ENCODE measurements at regions not wholly inside any gene's neighbourhood (a gene's known extent, or its start where the extent isn't known, plus 50 kb on each side); places are given as distances from the start of the nearest gene placed in this dataset.

DNA sequence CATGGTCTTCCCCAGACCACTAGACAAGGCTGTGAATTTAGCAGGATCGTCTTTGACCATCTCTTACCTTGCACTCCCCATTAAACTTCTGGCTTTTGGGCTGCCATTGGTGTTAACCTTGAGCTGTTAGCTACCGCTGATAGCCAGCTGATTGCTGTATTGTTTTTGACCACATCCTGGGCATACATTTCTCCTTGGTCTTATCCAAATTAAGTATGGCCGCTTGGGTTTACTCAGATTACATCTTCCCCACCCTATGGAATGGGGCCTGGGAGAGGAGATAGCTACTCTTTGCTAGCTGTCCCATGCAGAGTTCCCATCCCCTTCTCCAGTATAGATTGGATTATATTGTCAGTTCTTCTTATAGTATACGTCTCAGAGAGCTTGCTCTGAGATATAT lies 270.4 kb upstream of the ELAC2 start:
- H3K36me3 Mint-ChIP-seq (ENCODE audit: low read depth), result no peaks in the 10 kb centered on the region
- DNase-seq, result no peak
- ATAC-seq, result no peak
- ChIA-PET CTCF (no interaction called here), POLR2A (no interaction called here)
- H3K4me3 Mint-ChIP-seq, result no peak overlapping the region
- no peaks in the 10 kb centered on the region for H3K9me3 Mint-ChIP-seq (ENCODE audit: low read depth)
- intact Hi-C loops (cut with DNase I, micrococcal nuclease), result no loop called here
- H3K27me3 Mint-ChIP-seq, result no peaks in the 10 kb centered on the region
- H3K4me1 Mint-ChIP-seq, result no peaks in the 10 kb centered on the region
- no peak overlapping the region for H3K27ac Mint-ChIP-seq

DNA sequence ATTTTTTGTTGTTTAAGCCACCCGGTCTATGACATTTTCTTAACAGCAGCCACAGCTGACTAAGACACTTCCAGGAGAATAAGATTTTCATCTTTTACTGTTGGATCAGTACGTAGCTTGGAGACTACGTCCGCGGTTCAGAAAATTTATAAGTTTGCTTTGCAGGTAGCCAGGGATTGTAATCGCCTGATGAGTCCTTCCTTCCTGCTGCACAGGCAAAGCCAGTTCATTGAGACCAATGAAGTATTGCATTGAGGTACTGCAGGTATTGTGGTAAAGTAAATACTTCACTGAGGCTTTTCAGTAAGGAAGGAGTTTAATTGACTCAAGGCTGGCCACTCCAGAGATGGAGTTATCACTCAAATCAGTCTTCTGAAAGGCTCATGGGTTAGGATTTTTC lies 269.4 kb upstream of the ELAC2 start:
- Mint-ChIP-seq H3K9me3 (ENCODE audit: low read depth) (no peaks in the 10 kb centered on the region), H3K36me3 (ENCODE audit: low read depth) (no peaks in the 10 kb centered on the region), H3K4me1 (no peaks in the 10 kb centered on the region), H3K27me3 (no peaks in the 10 kb centered on the region), H3K27ac (no peak overlapping the region), H3K4me3 (no peak overlapping the region)
- intact Hi-C loops (cut with DNase I, micrococcal nuclease), result no loop called here
- ChIA-PET POLR2A (no interaction called here), CTCF (no interaction called here)
- DNase-seq (no peak), ATAC-seq (no peak)

DNA sequence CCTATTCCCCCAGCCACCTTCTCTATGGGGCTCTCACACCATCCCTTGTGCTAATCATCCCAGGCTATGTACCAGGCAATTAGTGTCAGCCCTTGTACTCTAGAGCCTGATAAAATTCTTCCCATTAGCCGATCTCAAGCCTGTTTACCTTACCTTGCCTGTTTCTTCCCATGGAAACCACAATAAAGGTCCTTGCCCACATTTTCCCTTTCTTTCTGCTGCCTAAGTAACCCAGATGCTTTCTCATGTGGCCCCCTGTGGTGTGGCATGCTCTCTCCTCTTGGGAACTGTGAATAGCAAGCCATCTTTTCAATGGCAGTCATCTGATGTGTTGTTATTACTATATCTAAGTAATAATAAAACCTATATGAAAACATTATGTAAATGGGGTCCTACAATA lies 265.8 kb upstream of the ELAC2 start:
- CTCF ChIA-PET, result no interaction called here
- DNase-seq, result no peak
- intact Hi-C loops (cut with DNase I, micrococcal nuclease), result no loop called here
- Mint-ChIP-seq H3K9me3 (ENCODE audit: low read depth) (no peaks in the 10 kb centered on the region), H3K4me3 (no peak overlapping the region), H3K27ac (no peak overlapping the region), H3K4me1 (no peaks in the 10 kb centered on the region), H3K36me3 (ENCODE audit: low read depth) (no peaks in the 10 kb centered on the region), H3K27me3 (no peaks in the 10 kb centered on the region)
- ATAC-seq, result no peak
- POLR2A ChIA-PET, result no interaction called here

DNA sequence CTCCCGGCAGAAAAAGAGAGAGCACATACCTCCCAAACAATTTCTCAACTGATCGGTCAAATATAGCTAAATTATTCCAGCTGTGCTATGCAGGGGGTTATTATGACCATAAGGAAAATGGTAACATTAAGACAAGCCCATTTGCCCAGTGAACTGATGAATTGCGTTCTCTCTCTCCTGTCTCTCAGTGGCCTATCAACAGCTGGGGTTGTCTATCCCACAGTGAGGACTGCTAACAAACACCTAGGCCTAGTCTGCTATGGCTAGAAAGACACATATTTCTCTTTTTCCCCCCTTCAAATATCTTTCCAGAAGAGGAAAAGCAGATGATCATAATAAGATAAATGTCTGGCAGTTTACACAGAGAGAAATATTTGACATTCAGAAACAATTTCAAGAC lies 263.8 kb upstream of the ELAC2 start:
- DNase-seq, result no peak
- Mint-ChIP-seq H3K36me3 (ENCODE audit: low read depth) (no peaks in the 10 kb centered on the region), H3K27ac (no peak overlapping the region), H3K4me1 (no peaks in the 10 kb centered on the region), H3K4me3 (no peak overlapping the region), H3K27me3 (no peaks in the 10 kb centered on the region), H3K9me3 (ENCODE audit: low read depth) (no peaks in the 10 kb centered on the region)
- intact Hi-C loops (cut with DNase I, micrococcal nuclease), result no loop called here
- ChIA-PET CTCF (no interaction called here), POLR2A (interaction anchor here (0.7 kb wide), 1 partner anchor 42 kb away, joined by 3 read pairs; no protein-coding TSS in a partner anchor)
- no peak for ATAC-seq

DNA sequence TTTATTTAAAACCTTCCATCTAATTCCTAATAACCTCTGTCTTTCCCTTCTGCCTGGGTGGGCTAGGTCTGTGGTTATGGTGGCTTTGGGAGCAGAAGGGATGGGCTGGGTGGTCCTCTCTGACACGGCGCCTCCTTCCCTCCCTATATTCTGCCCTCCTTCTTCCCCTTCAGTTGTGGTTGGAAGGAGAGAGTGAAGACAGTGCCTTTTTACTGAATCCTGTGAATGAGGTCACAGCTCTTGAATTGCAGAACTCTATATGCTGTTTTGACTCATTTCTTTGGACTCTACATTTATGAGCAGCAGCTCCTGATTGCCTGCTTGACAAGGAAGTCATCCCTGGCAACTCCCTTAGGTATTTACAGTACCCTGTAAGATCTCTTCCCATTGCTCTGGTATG lies 256.0 kb upstream of the ELAC2 start:
- ATAC-seq (no peak), DNase-seq (no peak)
- Mint-ChIP-seq H3K4me1 (no peaks in the 10 kb centered on the region), H3K27me3 (peaks cover 6% of the 10 kb centered on the region), H3K9me3 (ENCODE audit: low read depth) (no peaks in the 10 kb centered on the region), H3K27ac (no peak overlapping the region), H3K36me3 (ENCODE audit: low read depth) (no peaks in the 10 kb centered on the region), H3K4me3 (no peak overlapping the region)
- intact Hi-C loops (cut with DNase I, micrococcal nuclease), result no loop called here
- ChIA-PET CTCF (no interaction called here), POLR2A (no interaction called here)

DNA sequence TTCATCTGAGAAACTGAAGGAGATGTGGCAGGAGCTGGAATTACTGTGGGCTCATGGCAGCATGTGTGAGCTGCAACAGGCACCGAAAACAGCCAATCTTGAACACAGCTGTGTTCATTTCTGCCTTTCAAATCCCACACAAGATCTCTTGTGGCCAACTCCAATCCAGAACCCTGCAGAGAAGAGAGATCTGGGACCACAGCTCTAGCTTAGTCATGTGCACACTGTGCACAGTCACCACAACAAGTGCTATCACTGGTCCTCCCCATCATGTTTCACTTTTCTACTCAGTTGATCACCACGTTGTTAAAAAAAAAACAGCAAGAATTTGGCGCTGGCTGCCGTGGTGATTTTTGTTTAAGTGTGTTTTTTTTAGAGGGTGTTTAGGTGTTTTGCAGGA lies 254.5 kb upstream of the ELAC2 start:
- Mint-ChIP-seq H3K27ac (no peak overlapping the region), H3K4me1 (no peaks in the 10 kb centered on the region), H3K36me3 (ENCODE audit: low read depth) (no peaks in the 10 kb centered on the region), H3K9me3 (ENCODE audit: low read depth) (no peaks in the 10 kb centered on the region), H3K27me3 (peaks cover 6% of the 10 kb centered on the region), H3K4me3 (no peak overlapping the region)
- POLR2A ChIA-PET, result no interaction called here
- CTCF ChIA-PET, result no interaction called here
- DNase-seq (no peak), ATAC-seq (no peak)
- intact Hi-C loops (cut with DNase I, micrococcal nuclease), result no loop called here

DNA sequence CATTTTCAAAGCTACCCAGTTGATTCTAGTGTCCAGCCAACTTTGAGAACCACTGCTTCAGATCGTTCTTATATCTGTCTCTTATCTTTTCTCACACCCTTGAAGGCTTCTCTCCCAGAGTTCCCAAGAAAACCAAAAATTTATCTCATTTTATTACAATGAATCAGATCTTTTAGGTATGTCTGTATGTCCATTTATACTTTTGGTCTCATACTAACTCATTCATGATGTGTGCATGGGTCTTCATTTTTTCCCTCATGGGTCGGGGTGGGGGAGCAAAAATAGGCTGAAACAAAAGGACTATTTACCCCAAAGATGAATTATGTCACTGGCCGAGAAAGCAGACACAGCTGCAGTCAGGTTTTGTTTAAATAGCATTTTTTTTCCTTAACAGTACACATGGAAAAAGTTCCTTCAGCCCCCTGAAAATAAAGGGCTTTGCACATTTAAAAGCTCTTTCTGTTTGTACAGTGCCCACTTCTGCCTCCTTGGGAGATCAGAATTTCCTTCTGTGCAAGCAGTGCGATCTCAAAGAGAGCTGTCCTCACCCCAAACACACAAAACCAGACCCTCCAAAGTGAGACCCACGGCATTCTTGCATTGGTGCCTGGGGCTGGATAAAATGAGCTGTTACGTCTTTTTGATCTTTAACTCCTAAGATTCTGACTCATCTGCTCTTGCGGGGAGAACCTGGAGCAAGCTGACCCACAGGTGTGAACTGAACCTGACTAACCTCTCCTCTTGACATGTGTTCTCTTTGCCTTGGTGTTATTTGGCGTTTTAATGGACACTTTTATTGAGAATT lies 251.2 kb upstream of the ELAC2 start:
- H3K4me1 Mint-ChIP-seq, result no peaks in the 10 kb centered on the region

DNA sequence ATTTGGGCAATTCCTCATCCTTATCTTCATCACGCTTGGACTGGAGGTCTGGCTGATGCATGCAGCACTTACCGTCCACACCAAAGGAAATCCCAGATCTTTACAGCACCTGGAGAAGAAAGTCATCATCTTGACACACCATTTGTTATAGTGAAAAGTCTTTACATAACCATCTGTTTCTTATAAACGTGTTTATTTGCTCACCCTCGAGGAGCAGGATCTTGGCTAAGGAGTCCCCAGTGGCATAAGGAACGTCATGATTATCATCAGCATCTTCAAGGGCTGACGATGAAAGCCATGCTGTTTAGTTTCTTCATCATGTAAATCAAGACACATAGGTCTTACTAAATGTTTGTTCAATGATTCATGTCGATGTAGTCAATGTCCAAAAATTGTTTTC lies 248.8 kb upstream of the ELAC2 start:
- Mint-ChIP-seq H3K36me3 (ENCODE audit: low read depth) (no peaks in the 10 kb centered on the region), H3K27ac (no peak overlapping the region), H3K9me3 (ENCODE audit: low read depth) (no peaks in the 10 kb centered on the region), H3K4me3 (no peak overlapping the region), H3K4me1 (no peaks in the 10 kb centered on the region), H3K27me3 (no peaks in the 10 kb centered on the region)
- intact Hi-C loops (cut with DNase I, micrococcal nuclease), result no loop called here
- ChIA-PET CTCF (no interaction called here), POLR2A (no interaction called here)
- no peak for DNase-seq
- no peak for ATAC-seq

More for the DNA sequence above, 251.2 kb upstream of the ELAC2 start:
- H3K27me3 Mint-ChIP-seq, result no peaks in the 10 kb centered on the region
- no peaks in the 10 kb centered on the region for H3K9me3 Mint-ChIP-seq (ENCODE audit: low read depth)
- ATAC-seq (no peak), DNase-seq (no peak)
- CTCF ChIA-PET, result no interaction called here
- intact Hi-C loops (cut with DNase I, micrococcal nuclease), result no loop called here
- H3K36me3 Mint-ChIP-seq (ENCODE audit: low read depth), result no peaks in the 10 kb centered on the region
- POLR2A ChIA-PET, result no interaction called here
- no peak overlapping the region for H3K27ac Mint-ChIP-seq
- no peak overlapping the region for H3K4me3 Mint-ChIP-seq

DNA sequence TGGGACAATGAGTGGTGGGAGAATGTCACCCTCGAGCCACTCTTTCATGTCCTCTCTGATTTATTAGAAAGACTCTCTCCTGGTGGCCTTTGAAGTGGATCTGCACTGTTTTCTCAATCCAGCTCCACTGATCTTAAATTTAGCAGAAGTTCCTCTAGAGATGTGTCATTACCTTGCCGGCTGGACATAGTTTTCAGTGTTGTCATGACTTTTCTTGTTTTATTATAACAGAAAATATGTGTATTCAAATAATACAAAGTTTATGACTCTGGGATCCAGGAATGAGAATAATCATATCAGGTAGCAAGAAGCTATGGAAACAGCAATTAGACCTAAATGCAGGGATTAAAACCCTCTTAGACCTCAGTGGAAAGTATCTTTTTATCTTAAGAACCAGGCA lies 247.5 kb upstream of the ELAC2 start:
- Mint-ChIP-seq H3K27me3 (no peaks in the 10 kb centered on the region), H3K36me3 (ENCODE audit: low read depth) (no peaks in the 10 kb centered on the region), H3K27ac (no peak overlapping the region), H3K9me3 (ENCODE audit: low read depth) (peaks cover 2% of the 10 kb centered on the region), H3K4me1 (no peaks in the 10 kb centered on the region), H3K4me3 (no peak overlapping the region)
- DNase-seq, result no peak
- CTCF ChIA-PET, result no interaction called here
- intact Hi-C loops (cut with DNase I, micrococcal nuclease), result no loop called here
- no peak for ATAC-seq
- POLR2A ChIA-PET, result no interaction called here

DNA sequence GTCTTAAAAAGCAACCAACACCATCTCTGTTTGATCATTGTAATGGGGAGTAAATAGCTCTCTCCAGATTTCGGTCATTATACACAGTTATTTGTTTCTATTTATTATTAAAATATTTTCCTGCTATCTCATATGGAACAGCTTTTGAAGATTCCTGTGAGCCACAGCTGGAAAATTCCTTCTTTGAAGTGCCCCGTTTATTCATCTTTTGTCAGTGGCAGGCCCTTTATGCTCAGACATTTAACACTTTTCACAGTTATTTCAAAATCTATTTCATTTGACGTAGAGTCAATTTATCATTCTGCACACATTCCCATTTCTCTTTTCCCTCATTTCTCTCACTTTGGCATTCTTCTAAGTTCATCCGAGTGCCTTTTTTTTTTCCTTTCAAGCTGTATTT lies 245.9 kb upstream of the ELAC2 start:
- Mint-ChIP-seq H3K4me1 (no peaks in the 10 kb centered on the region), H3K9me3 (ENCODE audit: low read depth) (peaks cover 2% of the 10 kb centered on the region), H3K27ac (no peak overlapping the region), H3K4me3 (no peak overlapping the region), H3K27me3 (no peaks in the 10 kb centered on the region), H3K36me3 (ENCODE audit: low read depth) (no peaks in the 10 kb centered on the region)
- intact Hi-C loops (cut with DNase I, micrococcal nuclease), result no loop called here
- ChIA-PET POLR2A (no interaction called here), CTCF (interaction anchor here (0.9 kb wide), 1 partner anchor 124 kb away, joined by 3 read pairs; no protein-coding TSS in a partner anchor)
- no peak for ATAC-seq
- no peak for DNase-seq

DNA sequence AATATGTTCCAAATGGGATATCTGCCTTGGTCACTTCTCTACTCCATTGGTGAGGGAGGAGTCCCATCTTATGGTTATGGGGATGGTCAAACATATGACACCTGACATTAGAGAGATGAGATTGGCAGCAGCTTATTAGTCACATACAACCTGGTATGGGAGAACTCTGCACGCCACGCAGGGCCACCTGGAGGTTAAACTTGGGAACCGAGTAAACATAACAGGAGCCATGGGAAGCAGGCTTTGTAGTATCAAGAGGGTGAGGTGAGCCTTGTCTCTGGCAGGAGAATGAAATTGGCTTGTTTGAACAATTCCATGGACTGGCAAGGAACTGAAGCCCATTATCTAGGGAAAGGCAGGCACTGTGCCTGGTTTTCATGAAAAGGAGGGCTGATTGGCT lies 238.7 kb upstream of the ELAC2 start:
- Mint-ChIP-seq H3K27ac (no peak overlapping the region), H3K36me3 (ENCODE audit: low read depth) (no peaks in the 10 kb centered on the region), H3K4me1 (no peaks in the 10 kb centered on the region), H3K9me3 (ENCODE audit: low read depth) (peaks cover 4% of the 10 kb centered on the region), H3K27me3 (no peaks in the 10 kb centered on the region), H3K4me3 (no peak overlapping the region)
- no peak for DNase-seq
- POLR2A ChIA-PET, result no interaction called here
- CTCF ChIA-PET, result no interaction called here
- no peak for ATAC-seq
- intact Hi-C loops (cut with DNase I, micrococcal nuclease), result loop anchor here in 1 of 2 experiments (10.0 kb wide), 1 partner anchor 62 kb away; no protein-coding TSS in a partner anchor

DNA sequence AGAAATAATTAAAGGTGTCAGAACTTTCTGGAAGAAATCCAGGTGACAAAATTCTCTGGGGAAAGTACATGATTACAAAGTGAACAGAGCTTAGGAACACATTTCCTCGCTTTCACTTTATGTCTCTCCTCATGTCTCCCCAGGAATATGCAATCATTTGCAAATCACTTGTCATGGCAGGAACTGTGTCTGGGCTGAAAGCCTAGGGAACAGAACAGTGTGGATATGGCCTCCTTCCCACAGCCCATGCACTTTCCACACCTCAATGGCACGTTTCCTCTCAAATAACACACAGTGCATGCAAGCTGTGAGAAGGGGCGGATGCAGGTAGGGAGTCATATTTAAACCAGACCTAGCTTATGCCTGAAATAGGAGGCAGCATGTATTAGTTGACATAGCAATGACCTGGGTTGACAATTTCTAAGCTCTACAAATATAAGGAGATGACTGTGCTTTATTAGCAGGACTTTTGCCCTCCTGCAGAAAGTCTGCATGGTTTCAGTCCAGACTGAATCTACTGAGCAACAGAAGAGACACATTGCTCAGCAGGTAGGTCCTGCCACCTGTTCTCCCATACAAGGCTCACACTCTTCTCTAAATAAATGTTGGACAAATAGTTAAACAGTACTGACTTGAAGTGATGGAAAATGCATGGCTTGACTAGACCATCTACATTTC lies 236.0 kb upstream of the ELAC2 start:
- Mint-ChIP-seq H3K4me1 (no peaks in the 10 kb centered on the region), H3K4me3 (no peak overlapping the region), H3K36me3 (ENCODE audit: low read depth) (no peaks in the 10 kb centered on the region), H3K27ac (no peak overlapping the region), H3K27me3 (no peaks in the 10 kb centered on the region), H3K9me3 (ENCODE audit: low read depth) (peaks cover 1% of the 10 kb centered on the region)
- ChIA-PET POLR2A (no interaction called here), CTCF (no interaction called here)
- DNase-seq (no peak), ATAC-seq (no peak)
- intact Hi-C loops (cut with DNase I, micrococcal nuclease), result loop anchor here in 1 of 2 experiments (10.0 kb wide), 1 partner anchor 59 kb away; no protein-coding TSS in a partner anchor
